Medulla oblongata (tissue), 1 donor: ENCODE measurements at regions not wholly inside any gene's neighbourhood (a gene's known extent, or its start where the extent isn't known, plus 50 kb on each side); places are given as distances from the start of the nearest gene placed in this dataset.
"Not testable (repeated sequence)": the region's sequence is repeated elsewhere in the genome, so short reads cannot be mapped to it uniquely, and the experiment has no call there.

Source experiments
- DNase-seq: peaks from one replicate; pipeline ENCODE4 v3.0.0-alpha.2; 2015; ENCODE audit errors: extremely low spot score

GRCh38 chr3:137297770-137298169 is 340.0 kb downstream of the IL20RB start:
- no peak for DNase-seq

- DNase-seq: no peak
Observed at GRCh38 chr3:137300703-137301102, 342.9 kb downstream of the IL20RB start.

- DNase-seq: no peak
Observed at GRCh38 chr3:137304313-137305056, 346.7 kb downstream of the IL20RB start.

GRCh38 chr3:137324114-137324513 is 366.3 kb downstream of the IL20RB start:
- no peak for DNase-seq

- DNase-seq: no peak
Observed at GRCh38 chr3:137325170-137325569, 367.4 kb downstream of the IL20RB start.

GRCh38 chr3:137325934-137326333 is 368.2 kb downstream of the IL20RB start:
- DNase-seq: no peak

GRCh38 chr3:137329594-137329993 is 371.8 kb downstream of the IL20RB start:
- no peak for DNase-seq

GRCh38 chr3:137330246-137330645 is 372.5 kb downstream of the IL20RB start:
- DNase-seq: no peak

- DNase-seq: no peak
Observed at GRCh38 chr3:137332297-137332696, 374.5 kb downstream of the IL20RB start.

- no peak for DNase-seq
Observed at GRCh38 chr3:137335478-137335877, 377.7 kb downstream of the IL20RB start.

- DNase-seq: not testable (repeated sequence)
Observed at GRCh38 chr3:137338400-137338799, 380.6 kb downstream of the IL20RB start.

GRCh38 chr3:137343283-137343682 is 385.5 kb downstream of the IL20RB start:
- no peak for DNase-seq

- DNase-seq: no peak
Observed at GRCh38 chr3:137347132-137347531, 389.3 kb downstream of the IL20RB start.

- no peak for DNase-seq
Observed at GRCh38 chr3:137347817-137348368, 390.1 kb downstream of the IL20RB start.

- DNase-seq: no peak
Observed at GRCh38 chr3:137348936-137349335, 391.2 kb downstream of the IL20RB start.

- DNase-seq: no peak
Observed at GRCh38 chr3:137349557-137350348, 392.0 kb downstream of the IL20RB start.

- no peak for DNase-seq
Observed at GRCh38 chr3:137360531-137361201, 402.9 kb downstream of the IL20RB start.

GRCh38 chr3:137382005-137382594 is 382.0 kb upstream of the SOX14 start:
- no peak for DNase-seq

GRCh38 chr3:137385922-137386321 is 378.2 kb upstream of the SOX14 start:
- DNase-seq: no peak

- no peak for DNase-seq
Observed at GRCh38 chr3:137409584-137409983, 354.5 kb upstream of the SOX14 start.

- no peak for DNase-seq
Observed at GRCh38 chr3:137410028-137410427, 354.1 kb upstream of the SOX14 start.
